ENCODE measurements at regions not wholly inside any gene's neighbourhood (a gene's known extent, or its start where the extent isn't known, plus 50 kb on each side); places are given as distances from the start of the nearest gene placed in this dataset.
A peak's percentile ranks its signal among the peaks of the same experiment; 100 is the strongest.

DNA sequence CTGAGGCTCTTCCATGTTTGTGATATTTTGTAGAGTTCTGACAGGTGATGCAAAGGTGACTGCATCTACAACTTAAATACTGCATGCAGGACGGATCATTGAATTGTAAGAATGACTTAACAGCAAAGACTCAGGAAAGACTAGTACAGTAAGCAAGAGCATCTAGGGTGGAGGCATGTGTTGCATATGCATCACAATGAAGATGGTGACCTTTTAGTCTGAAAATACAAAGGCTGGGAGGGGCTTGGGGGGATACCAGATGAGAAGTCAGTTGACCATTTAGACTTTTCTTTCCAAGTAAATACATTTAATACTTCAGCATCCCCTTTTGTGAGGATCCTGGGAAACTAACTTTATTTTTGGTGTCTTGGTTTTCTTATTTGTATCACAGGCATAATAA is 145.5 kb downstream of the NUF2 start:
- no peaks in the 10 kb centered on the region for H3K27me3 ChIP-seq (ENCODE audit: insufficient read depth, low read length)
- no peak overlapping the region for H2AFZ ChIP-seq (ENCODE audit: low read depth, low read length)
- no peak overlapping the region for H3K27ac ChIP-seq (ENCODE audit: low read depth, low read length)
- no peaks in the 10 kb centered on the region for H3K36me3 ChIP-seq (ENCODE audit: insufficient read depth, low read length)
- H3K9ac ChIP-seq (ENCODE audit: low read length), result no peak overlapping the region
- H3K4me1 Mint-ChIP-seq (ENCODE audit: low read depth, unreplicated experiment), result no peaks in the 10 kb centered on the region
- no peak overlapping the region for H3K4me2 ChIP-seq (ENCODE audit: low read length)
- TF ChIP-seq CTCF (IDR thresholded peaks at IDR 0.05; ENCODE audit: insufficient read depth, low read depth, low read length) (no peak), EZH2 (IDR thresholded peaks at IDR 0.05; ENCODE audit: insufficient read depth, low read length) (no peak)
- no peaks in the 10 kb centered on the region for H3K79me2 ChIP-seq (ENCODE audit: insufficient read depth, low read length)
- H4K20me1 ChIP-seq (ENCODE audit: insufficient read depth, low read length), result no peaks in the 10 kb centered on the region
- no peak for DNase-seq (ENCODE audit: low read depth)
- no peak for FAIRE-seq
- no peak overlapping the region for H3K4me3 Mint-ChIP-seq (ENCODE audit: unreplicated experiment)
- H3K9me3 Mint-ChIP-seq (ENCODE audit: unreplicated experiment), result no peaks in the 10 kb centered on the region
- no peaks in the 10 kb centered on the region for H3K36me3 Mint-ChIP-seq (ENCODE audit: low read depth, unreplicated experiment)
- no peaks in the 10 kb centered on the region for H3K9me3 ChIP-seq (ENCODE audit: insufficient read depth, low read depth, low read length)
- H3K4me1 ChIP-seq (ENCODE audit: insufficient read depth, low read length), result no peaks in the 10 kb centered on the region
- no peaks in the 10 kb centered on the region for H3K27me3 Mint-ChIP-seq (ENCODE audit: low read depth, unreplicated experiment)
- H3K4me3 ChIP-seq (ENCODE audit: insufficient read depth, low read depth, low read length), result no peak overlapping the region
- H3K27ac Mint-ChIP-seq (ENCODE audit: unreplicated experiment), result no peak overlapping the region

GRCh38 chr1:163471779-163472650 is 150.3 kb downstream of the NUF2 start:
- H3K27ac Mint-ChIP-seq (ENCODE audit: unreplicated experiment), result no peak overlapping the region
- Histone ChIP-seq H4K20me1 (ENCODE audit: insufficient read depth, low read length) (no peaks in the 10 kb centered on the region), H3K36me3 (ENCODE audit: insufficient read depth, low read length) (no peaks in the 10 kb centered on the region), H3K4me1 (ENCODE audit: insufficient read depth, low read length) (no peaks in the 10 kb centered on the region), H3K79me2 (ENCODE audit: insufficient read depth, low read length) (no peaks in the 10 kb centered on the region), H3K4me2 (ENCODE audit: low read length) (no peak overlapping the region), H2AFZ (ENCODE audit: low read depth, low read length) (no peak overlapping the region), H3K4me3 (ENCODE audit: insufficient read depth, low read depth, low read length) (no peak overlapping the region), H3K27ac (ENCODE audit: low read depth, low read length) (no peak overlapping the region), H3K9me3 (ENCODE audit: insufficient read depth, low read depth, low read length) (no peaks in the 10 kb centered on the region), H3K9ac (ENCODE audit: low read length) (no peak overlapping the region), H3K27me3 (ENCODE audit: insufficient read depth, low read length) (no peaks in the 10 kb centered on the region)
- no peaks in the 10 kb centered on the region for H3K4me1 Mint-ChIP-seq (ENCODE audit: low read depth, unreplicated experiment)
- no peaks in the 10 kb centered on the region for H3K36me3 Mint-ChIP-seq (ENCODE audit: low read depth, unreplicated experiment)
- DNase-seq (ENCODE audit: low read depth), result peak; percentile 0
- H3K4me3 Mint-ChIP-seq (ENCODE audit: unreplicated experiment), result no peak overlapping the region
- FAIRE-seq, result no peak
- TF ChIP-seq CTCF (IDR thresholded peaks at IDR 0.05; ENCODE audit: insufficient read depth, low read depth, low read length) (no peak), EZH2 (IDR thresholded peaks at IDR 0.05; ENCODE audit: insufficient read depth, low read length) (no peak)
- H3K9me3 Mint-ChIP-seq (ENCODE audit: unreplicated experiment), result no peaks in the 10 kb centered on the region
- no peaks in the 10 kb centered on the region for H3K27me3 Mint-ChIP-seq (ENCODE audit: low read depth, unreplicated experiment)

GRCh38 chr1:163472651-163473248 is 151.0 kb downstream of the NUF2 start:
- DNase-seq (ENCODE audit: low read depth) (no peak), FAIRE-seq (no peak)
- H3K9me3 Mint-ChIP-seq (ENCODE audit: unreplicated experiment), result no peaks in the 10 kb centered on the region
- Histone ChIP-seq H3K9me3 (ENCODE audit: insufficient read depth, low read depth, low read length) (no peaks in the 10 kb centered on the region), H3K9ac (ENCODE audit: low read length) (no peak overlapping the region), H3K36me3 (ENCODE audit: insufficient read depth, low read length) (no peaks in the 10 kb centered on the region), H3K27ac (ENCODE audit: low read depth, low read length) (no peak overlapping the region), H3K4me1 (ENCODE audit: insufficient read depth, low read length) (no peaks in the 10 kb centered on the region), H3K79me2 (ENCODE audit: insufficient read depth, low read length) (no peaks in the 10 kb centered on the region), H4K20me1 (ENCODE audit: insufficient read depth, low read length) (no peaks in the 10 kb centered on the region), H3K4me3 (ENCODE audit: insufficient read depth, low read depth, low read length) (no peak overlapping the region), H2AFZ (ENCODE audit: low read depth, low read length) (no peak overlapping the region), H3K4me2 (ENCODE audit: low read length) (no peak overlapping the region), H3K27me3 (ENCODE audit: insufficient read depth, low read length) (no peaks in the 10 kb centered on the region)
- no peak overlapping the region for H3K4me3 Mint-ChIP-seq (ENCODE audit: unreplicated experiment)
- TF ChIP-seq EZH2 (IDR thresholded peaks at IDR 0.05; ENCODE audit: insufficient read depth, low read length), result no peak
- no peak for TF ChIP-seq CTCF (IDR thresholded peaks at IDR 0.05; ENCODE audit: insufficient read depth, low read depth, low read length)
- H3K27ac Mint-ChIP-seq (ENCODE audit: unreplicated experiment), result no peak overlapping the region
- no peaks in the 10 kb centered on the region for H3K27me3 Mint-ChIP-seq (ENCODE audit: low read depth, unreplicated experiment)
- H3K4me1 Mint-ChIP-seq (ENCODE audit: low read depth, unreplicated experiment), result no peaks in the 10 kb centered on the region
- H3K36me3 Mint-ChIP-seq (ENCODE audit: low read depth, unreplicated experiment), result no peaks in the 10 kb centered on the region

Data from astrocyte (in vitro differentiated cells and primary cell).